ENCODE measurements at regions not wholly inside any gene's neighbourhood (a gene's known extent, or its start where the extent isn't known, plus 50 kb on each side); places are given as distances from the start of the nearest gene placed in this dataset.

- TF ChIP-seq CTCF (IDR thresholded peaks at IDR 0.05), result no peak
- no peak for TF ChIP-seq NRF1 (IDR thresholded peaks at IDR 0.05; ENCODE audit: low read depth, low read length)
- TF ChIP-seq FOSL2 (IDR thresholded peaks at IDR 0.05; ENCODE audit: borderline replicate concordance, low read depth), result no peak
- no peak for TF ChIP-seq EP300 (IDR thresholded peaks at IDR 0.05; ENCODE audit: borderline replicate concordance in 1 of 2, low read depth in 1 of 2, low read length in 1 of 2)
- no peak for TF ChIP-seq JUND (IDR thresholded peaks at IDR 0.05)
- no peak for TF ChIP-seq YY1 (IDR thresholded peaks at IDR 0.05; ENCODE audit: low read depth)
- TF ChIP-seq MAX (IDR thresholded peaks at IDR 0.05; ENCODE audit: low read depth), result no peak
Measured at GRCh38 chr2:107197594-107198294, 311.8 kb upstream of the ST6GAL2 start.

Data from SK-N-SH (cell line).